ENCODE measurements at regions not wholly inside any gene's neighbourhood (a gene's known extent, or its start where the extent isn't known, plus 50 kb on each side); places are given as distances from the start of the nearest gene placed in this dataset.

GRCh38 chr10:56068473-56069263 is 292.4 kb downstream of the ZWINT start:
- TF ChIP-seq ATF7 (IDR thresholded peaks at IDR 0.05; ENCODE audit: low read depth) (no peak), SMARCA5 (IDR thresholded peaks at IDR 0.05) (no peak), CBFB (IDR thresholded peaks at IDR 0.05; ENCODE audit: low read depth) (no peak), JUND (IDR thresholded peaks at IDR 0.05; ENCODE audit: low read depth, low read length) (no peak), IKZF1 (conservative IDR thresholded peaks at IDR 0.05) (no peak), TARDBP (IDR thresholded peaks at IDR 0.05; ENCODE audit: borderline replicate concordance) (no peak), BMI1 (IDR thresholded peaks at IDR 0.05; ENCODE audit: borderline replicate concordance) (no peak), ZNF274 (IDR thresholded peaks at IDR 0.05; ENCODE audit: insufficient read depth, insufficient read length) (no peak), MXI1 (IDR thresholded peaks at IDR 0.05; ENCODE audit: low read depth, low read length) (no peak), NFYA (IDR thresholded peaks at IDR 0.05; ENCODE audit: borderline replicate concordance, low read depth, low read length) (no peak)
